GM12872 (cell line): ENCODE measurements at regions not wholly inside any gene's neighbourhood (a gene's known extent, or its start where the extent isn't known, plus 50 kb on each side); places are given as distances from the start of the nearest gene placed in this dataset.

Source experiments
- TF ChIP-seq, protein P1 (sequence below): IDR thresholded peaks from 3 replicates; pipeline ENCODE4 v1.5.1; 2011; ENCODE audit warnings: low read depth, mild to moderate bottlenecking, low read length, moderate library complexity; ENCODE audit not compliant: insufficient read depth

DNA sequence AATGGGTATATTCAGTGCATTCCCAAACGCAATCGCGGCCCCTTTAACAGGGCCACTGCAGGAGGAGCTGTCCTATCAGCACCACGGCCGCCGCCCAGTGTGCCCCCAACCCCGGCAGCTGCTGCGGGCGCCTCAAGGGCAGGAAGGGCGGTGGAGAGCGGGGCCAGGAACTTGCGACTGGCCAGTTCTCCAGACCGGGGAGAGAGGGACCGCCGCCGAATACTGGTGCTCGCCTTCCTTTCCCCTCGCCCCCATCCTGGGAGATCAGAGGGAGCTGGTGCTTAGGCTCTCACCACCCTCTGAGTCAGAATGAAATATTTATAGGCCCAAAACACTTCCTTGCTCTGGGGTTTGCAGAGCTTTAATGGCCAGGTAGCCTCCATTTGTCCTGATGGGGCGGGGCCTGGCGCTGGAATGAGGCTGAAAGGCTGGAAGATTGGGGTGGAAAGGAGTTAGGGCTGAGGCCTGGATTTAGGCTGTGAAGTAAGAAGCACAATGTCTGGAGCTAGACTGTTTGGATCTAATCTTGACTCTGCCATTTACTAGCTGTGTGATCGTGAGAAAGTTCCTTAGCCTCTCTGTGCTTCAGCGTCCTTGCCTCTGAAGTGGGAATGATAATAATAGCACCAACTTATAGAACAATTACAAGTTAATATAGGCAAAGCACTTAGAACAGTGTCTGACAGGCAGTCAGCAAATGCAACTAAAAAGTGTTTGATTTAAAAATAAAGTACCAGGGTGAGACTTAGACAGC, 75.5 kb downstream of the NAV1 start:
- TF ChIP-seq, protein P1, sequence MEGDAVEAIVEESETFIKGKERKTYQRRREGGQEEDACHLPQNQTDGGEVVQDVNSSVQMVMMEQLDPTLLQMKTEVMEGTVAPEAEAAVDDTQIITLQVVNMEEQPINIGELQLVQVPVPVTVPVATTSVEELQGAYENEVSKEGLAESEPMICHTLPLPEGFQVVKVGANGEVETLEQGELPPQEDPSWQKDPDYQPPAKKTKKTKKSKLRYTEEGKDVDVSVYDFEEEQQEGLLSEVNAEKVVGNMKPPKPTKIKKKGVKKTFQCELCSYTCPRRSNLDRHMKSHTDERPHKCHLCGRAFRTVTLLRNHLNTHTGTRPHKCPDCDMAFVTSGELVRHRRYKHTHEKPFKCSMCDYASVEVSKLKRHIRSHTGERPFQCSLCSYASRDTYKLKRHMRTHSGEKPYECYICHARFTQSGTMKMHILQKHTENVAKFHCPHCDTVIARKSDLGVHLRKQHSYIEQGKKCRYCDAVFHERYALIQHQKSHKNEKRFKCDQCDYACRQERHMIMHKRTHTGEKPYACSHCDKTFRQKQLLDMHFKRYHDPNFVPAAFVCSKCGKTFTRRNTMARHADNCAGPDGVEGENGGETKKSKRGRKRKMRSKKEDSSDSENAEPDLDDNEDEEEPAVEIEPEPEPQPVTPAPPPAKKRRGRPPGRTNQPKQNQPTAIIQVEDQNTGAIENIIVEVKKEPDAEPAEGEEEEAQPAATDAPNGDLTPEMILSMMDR, result no peak

DNA sequence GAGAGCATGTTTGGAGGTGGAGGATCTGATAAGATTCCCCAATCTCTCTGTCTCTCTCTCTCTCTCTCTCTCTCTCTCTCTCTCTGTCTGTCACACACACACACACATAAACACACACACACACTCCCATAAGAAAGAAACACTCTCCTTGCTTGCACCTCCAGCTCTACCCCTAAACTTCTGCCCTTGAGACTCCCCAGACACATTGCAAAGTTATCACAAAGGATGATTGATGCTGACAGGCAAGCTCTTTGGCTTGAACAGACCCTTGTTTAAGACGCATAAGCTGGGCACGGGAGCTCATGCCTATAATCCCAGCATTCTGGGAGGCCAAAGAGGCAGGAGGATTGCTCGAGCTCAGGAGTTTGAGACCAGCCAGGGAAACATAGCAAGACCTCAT, 78.2 kb downstream of the NAV1 start:
- TF ChIP-seq, protein P1, result no peak

DNA sequence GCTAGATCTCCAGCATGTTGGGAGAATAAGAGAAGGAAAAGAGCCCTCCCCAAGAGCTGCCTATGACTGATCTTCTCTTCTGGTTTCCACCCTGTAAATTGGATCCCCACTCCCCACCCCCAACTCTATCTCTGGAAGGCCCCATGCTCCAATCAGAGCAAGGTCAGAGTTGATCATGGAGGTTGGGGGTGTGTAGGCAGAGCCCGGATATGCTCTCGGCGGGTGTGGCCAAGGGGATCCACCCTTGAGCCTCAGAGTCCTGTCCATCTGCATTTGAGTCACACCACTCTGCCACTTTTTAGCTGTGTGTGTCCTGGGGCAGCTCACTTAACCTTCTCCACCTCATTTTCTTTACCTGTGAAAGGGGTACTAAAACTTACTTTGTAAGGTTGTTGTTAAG, 79.5 kb downstream of the NAV1 start:
- TF ChIP-seq, protein P1, result no peak

DNA sequence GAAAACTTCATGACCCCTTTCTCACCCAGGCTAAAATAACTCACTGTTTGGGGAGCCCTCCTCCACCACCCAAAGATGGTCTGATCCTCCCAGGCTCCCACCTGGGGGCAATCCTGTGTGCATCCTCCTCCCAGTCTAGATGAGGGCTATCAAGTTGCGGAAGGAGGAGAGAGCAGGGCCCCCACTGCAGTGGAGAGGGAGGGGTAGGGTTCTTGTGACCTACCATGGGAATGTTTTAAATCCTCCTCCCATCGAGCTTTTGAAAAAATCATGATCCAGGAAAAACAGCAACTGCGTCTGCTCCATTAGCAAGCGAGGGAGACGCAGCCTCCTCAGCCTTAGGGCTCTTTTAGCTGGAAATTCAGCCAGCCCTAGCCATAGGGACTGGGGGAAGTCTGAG, 80.0 kb downstream of the NAV1 start:
- TF ChIP-seq, protein P1, result no peak

DNA sequence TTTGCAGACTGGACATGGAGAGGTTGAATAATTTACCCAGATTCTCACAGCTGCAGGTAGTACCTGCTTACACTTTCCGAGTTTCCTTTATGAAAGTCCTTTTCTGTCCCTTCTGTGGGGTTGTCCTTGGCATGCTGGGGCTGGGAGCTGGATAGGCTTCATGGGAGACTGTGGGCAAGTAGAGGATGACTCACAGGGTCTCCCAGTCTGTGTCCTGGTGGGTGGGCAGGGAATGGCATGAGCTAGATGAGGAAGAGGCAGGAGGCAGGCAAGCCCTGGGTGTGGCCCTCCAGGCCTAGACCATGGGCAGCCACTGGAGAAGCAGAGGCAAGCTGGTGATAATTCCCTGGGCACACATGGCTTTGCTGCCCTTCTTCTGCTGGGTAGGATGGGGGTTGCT, 80.6 kb downstream of the NAV1 start:
- TF ChIP-seq, protein P1, result no peak

DNA sequence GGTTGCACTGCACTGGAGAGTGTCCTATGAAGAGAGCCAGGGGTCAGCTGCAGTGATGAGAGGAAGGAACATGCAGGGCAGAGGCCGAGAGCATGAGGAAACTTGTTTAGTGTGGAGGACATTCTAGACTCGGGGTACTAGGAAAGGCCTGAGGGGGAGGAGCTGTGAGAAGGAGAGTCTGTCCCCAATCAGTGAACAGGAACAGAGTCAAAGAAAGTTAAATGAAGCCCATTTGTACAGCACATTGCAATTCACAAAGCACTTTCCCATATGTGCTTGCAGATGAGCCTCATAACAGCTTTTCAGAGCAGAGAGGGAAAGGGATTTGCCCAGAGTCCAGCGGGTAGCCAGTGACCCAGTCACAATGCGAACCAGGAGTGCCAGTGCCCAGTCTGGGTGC, 83.4 kb downstream of the NAV1 start:
- TF ChIP-seq, protein P1, result no peak

DNA sequence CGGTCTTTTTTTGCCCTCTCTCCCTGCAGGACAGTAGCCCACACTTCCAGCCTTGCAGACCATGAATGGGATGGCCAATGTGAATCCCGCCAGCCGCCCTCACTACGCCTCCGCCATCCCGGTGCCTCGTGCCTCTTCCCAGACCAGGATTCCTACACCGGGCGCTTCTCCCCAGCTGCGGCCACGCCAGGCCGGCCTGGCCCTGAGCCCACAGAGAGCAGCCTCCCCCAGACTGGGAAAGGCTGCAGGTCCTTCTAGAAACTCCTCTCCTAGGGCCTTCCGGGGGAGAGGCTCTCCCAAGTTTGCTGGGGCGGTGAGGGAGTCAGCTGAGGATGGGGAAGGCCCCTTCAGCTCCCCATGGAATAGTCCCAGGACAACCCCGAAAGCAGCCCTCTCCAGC, 83.9 kb downstream of the NAV1 start:
- TF ChIP-seq, protein P1, result no peak

DNA sequence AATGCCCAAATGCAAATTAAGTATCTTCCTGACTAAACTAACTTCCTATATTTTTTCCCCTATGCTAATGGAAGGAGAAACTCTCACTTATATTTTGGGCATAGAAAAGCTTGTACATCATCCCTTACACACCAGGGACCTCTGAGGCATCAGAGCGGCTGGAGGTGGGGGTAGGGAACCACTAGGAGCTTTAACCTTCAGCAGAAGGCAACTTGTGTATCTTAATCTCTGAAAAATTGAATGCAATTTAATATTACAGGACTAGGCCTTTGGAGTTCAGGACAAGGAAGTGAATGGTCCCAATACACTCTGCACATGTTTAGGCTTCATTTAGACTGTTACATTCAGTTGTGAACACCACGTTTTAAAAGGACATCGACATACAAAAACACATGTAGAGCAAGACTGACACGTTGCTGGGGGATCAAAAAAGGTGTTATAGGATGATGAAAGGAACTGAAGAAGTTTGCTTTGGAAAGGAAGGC, 85.9 kb downstream of the NAV1 start:
- TF ChIP-seq, protein P1, result no peak
